Keratinocyte (primary cell): ENCODE measurements at regions not wholly inside any gene's neighbourhood (a gene's known extent, or its start where the extent isn't known, plus 50 kb on each side); places are given as distances from the start of the nearest gene placed in this dataset.

Experiments
- DNase-seq: peaks from one replicate; pipeline ENCODE4 v3.0.0-alpha.2; 2011; ENCODE audit warnings: low read depth, missing footprints, low spot score
- FAIRE-seq: peaks from 2 replicates; lab custom pipeline; 2011; peaks lifted over from hg19 to GRCh38; lab: Jason Lieb, UNC
- H2AFZ ChIP-seq: 2 replicates; pipeline ENCODE4 v1.6.0; 2012; ENCODE audit warnings: low read length, control low read depth, inconsistent platforms; ENCODE audit not compliant: control insufficient read depth
- H3K27ac ChIP-seq: 2 replicates; pipeline ENCODE4 v1.5.1; 2011; ENCODE audit warnings: low read length; ENCODE audit not compliant: control insufficient read depth, insufficient read depth
- H3K27me3 ChIP-seq: 3 replicates; pipeline ENCODE4 v1.6.0; 2011; ENCODE audit warnings: low read length; ENCODE audit not compliant: control insufficient read depth, insufficient read depth; ENCODE audit errors: extremely low read depth
- H3K36me3 ChIP-seq, 2 experiments: 2 replicates in 1 of 2; 3 replicates in 1 of 2; pipeline ENCODE4 v1.5.1; 2011; ENCODE audit warnings: low read length in 2 of 2, mild to moderate bottlenecking in 1 of 2; ENCODE audit not compliant: control insufficient read depth in 2 of 2, insufficient read depth in 2 of 2; ENCODE audit errors: extremely low read depth in 1 of 2
- H3K4me1 ChIP-seq: 3 replicates; pipeline ENCODE4 v1.5.1; 2011; ENCODE audit warnings: low read length; ENCODE audit not compliant: control insufficient read depth, insufficient read depth; ENCODE audit errors: extremely low read depth
- H3K4me2 ChIP-seq: 3 replicates; pipeline ENCODE4 v1.6.0; 2011; ENCODE audit warnings: low read depth, low read length; ENCODE audit not compliant: control insufficient read depth, insufficient read depth; ENCODE audit errors: extremely low read depth
- H3K4me3 ChIP-seq, 3 experiments: fragments of 200-600 bp in 1 of 3; sonication (generic) in 1 of 3; 2 replicates in 2 of 3; 3 replicates in 1 of 3; pipeline ENCODE4 v1.5.1; 2011 to 2016; ENCODE audit warnings: low read length in 3 of 3, mild to moderate bottlenecking in 3 of 3, control low read depth in 2 of 3, inconsistent platforms in 1 of 3, low read depth in 1 of 3, mixed read lengths in 1 of 3, mixed run types in 1 of 3, moderate library complexity in 1 of 3; ENCODE audit not compliant: control insufficient read depth in 2 of 3, insufficient read depth in 2 of 3; ENCODE audit errors: extremely low read depth in 1 of 3
- H3K79me2 ChIP-seq: 2 replicates; pipeline ENCODE4 v1.6.0; 2012; ENCODE audit warnings: low read length; ENCODE audit not compliant: control insufficient read depth, insufficient read depth
- H3K9ac ChIP-seq: 3 replicates; pipeline ENCODE4 v1.6.0; 2011; ENCODE audit warnings: low read length; ENCODE audit not compliant: control insufficient read depth, insufficient read depth; ENCODE audit errors: extremely low read depth
- H3K9me1 ChIP-seq: 3 replicates; pipeline ENCODE4 v1.6.0; 2011; ENCODE audit warnings: low read length; ENCODE audit not compliant: control insufficient read depth, insufficient read depth; ENCODE audit errors: extremely low read depth
- H3K9me3 ChIP-seq: 2 replicates; pipeline ENCODE4 v1.5.1; 2012; ENCODE audit warnings: low read depth, low read length; ENCODE audit not compliant: control insufficient read depth
- H4K20me1 ChIP-seq: 3 replicates; pipeline ENCODE4 v1.6.0; 2011; ENCODE audit warnings: low read length; ENCODE audit not compliant: control insufficient read depth, insufficient read depth; ENCODE audit errors: extremely low read depth
- CTCF ChIP-seq, 3 experiments: IDR thresholded peaks in 1 of 3; conservative IDR thresholded peaks in 1 of 3; optimal IDR thresholded peaks in 1 of 3; 2 replicates in 2 of 3; 3 replicates in 1 of 3; pipeline versions ENCODE3 to v1.5.1; 2011; ENCODE audit warnings: low read length in 3 of 3, mild to moderate bottlenecking in 3 of 3, moderate library complexity in 2 of 3, control low read depth in 1 of 3, inconsistent platforms in 1 of 3; ENCODE audit not compliant: insufficient read depth in 2 of 3; ENCODE audit errors: extremely low read depth in 1 of 3
- EZH2 ChIP-seq: IDR thresholded peaks from one replicate; pipeline ENCODE4 v1.6.1; 2012; ENCODE audit warnings: inconsistent platforms, mild to moderate bottlenecking, low read length, moderate library complexity
- dilution Hi-C: fragments of 300-500 bp; cut with MboI; formaldehyde crosslinking; loops from one replicate; pipeline ENCODE4 v1.7.0; 2020; ENCODE audit warnings: low sequenced_read_pairs; ENCODE audit not compliant: extremely low pct_ligation_motif_present

GRCh38 chr14:105863296-105864108 is 337.1 kb downstream of the TMEM121 start:
- H3K9me3 ChIP-seq = peaks cover 9% of the 10 kb centered on the region
- H3K27ac ChIP-seq = no peak overlapping the region
- no peak for TF ChIP-seq CTCF (optimal IDR thresholded peaks at IDR 0.05 in 1 of 3, IDR thresholded peaks at IDR 0.05 in 1 of 3, conservative IDR thresholded peaks at IDR 0.05 in 1 of 3; ENCODE audit: extremely low read depth in 1 of 3, insufficient read depth in 2 of 3, low read length in 3 of 3)
- no peak for TF ChIP-seq EZH2
- H2AFZ ChIP-seq = no peak overlapping the region
- H3K4me2 ChIP-seq = no peak overlapping the region
- no peak overlapping the region for H3K9ac ChIP-seq
- no peaks in the 10 kb centered on the region for H3K36me3 ChIP-seq
- no peaks in the 10 kb centered on the region for H4K20me1 ChIP-seq
- DNase-seq = no peak
- no peak for FAIRE-seq
- no peaks in the 10 kb centered on the region for H3K27me3 ChIP-seq
- H3K9me1 ChIP-seq = no peaks in the 10 kb centered on the region
- no peaks in the 10 kb centered on the region for H3K79me2 ChIP-seq
- no peak overlapping the region for H3K4me3 ChIP-seq
- dilution Hi-C loops = no loop called here
- H3K4me1 ChIP-seq = no peaks in the 10 kb centered on the region

- Histone ChIP-seq H3K4me3 (no peak overlapping the region), H3K27ac (no peak overlapping the region), H3K36me3 (no peaks in the 10 kb centered on the region), H2AFZ (no peak overlapping the region), H4K20me1 (no peaks in the 10 kb centered on the region), H3K4me1 (no peaks in the 10 kb centered on the region), H3K79me2 (no peaks in the 10 kb centered on the region), H3K9me3 (peaks cover 7% of the 10 kb centered on the region), H3K4me2 (no peak overlapping the region), H3K9me1 (no peaks in the 10 kb centered on the region), H3K9ac (no peak overlapping the region), H3K27me3 (no peaks in the 10 kb centered on the region)
- TF ChIP-seq CTCF (optimal IDR thresholded peaks at IDR 0.05 in 1 of 3, IDR thresholded peaks at IDR 0.05 in 1 of 3, conservative IDR thresholded peaks at IDR 0.05 in 1 of 3; ENCODE audit: extremely low read depth in 1 of 3, insufficient read depth in 2 of 3, low read length in 3 of 3) (no peak), EZH2 (no peak)
- DNase-seq = no peak
- no peak for FAIRE-seq
- dilution Hi-C loops = no loop called here
Measured at GRCh38 chr14:105864116-105864515, 337.7 kb downstream of the TMEM121 start.
